ENCODE measurements at regions not wholly inside any gene's neighbourhood (a gene's known extent, or its start where the extent isn't known, plus 50 kb on each side); places are given as distances from the start of the nearest gene placed in this dataset.

DNA sequence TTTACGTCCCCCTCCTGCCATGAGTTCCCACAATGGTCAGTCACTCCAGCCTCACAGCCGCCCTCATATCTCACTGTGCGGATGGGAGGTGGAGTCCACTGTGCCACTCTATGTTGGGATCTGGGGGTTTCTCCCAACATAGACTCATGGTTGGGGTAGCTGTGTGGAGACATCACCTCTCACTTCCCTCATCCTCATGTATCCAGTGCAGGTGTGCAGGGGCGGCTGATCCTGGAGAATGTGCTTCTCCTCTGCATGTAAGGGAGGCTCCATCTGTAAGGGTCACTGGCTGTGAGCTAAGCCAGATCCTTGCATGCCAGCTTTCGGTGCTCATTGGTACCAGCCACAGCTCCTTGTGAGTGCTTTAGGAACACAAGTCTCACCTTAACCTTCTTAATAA is 400.8 kb downstream of the CDH26 start:
- DNase-seq (ENCODE audit: extremely low read depth, low read depth) = no peak

DNA sequence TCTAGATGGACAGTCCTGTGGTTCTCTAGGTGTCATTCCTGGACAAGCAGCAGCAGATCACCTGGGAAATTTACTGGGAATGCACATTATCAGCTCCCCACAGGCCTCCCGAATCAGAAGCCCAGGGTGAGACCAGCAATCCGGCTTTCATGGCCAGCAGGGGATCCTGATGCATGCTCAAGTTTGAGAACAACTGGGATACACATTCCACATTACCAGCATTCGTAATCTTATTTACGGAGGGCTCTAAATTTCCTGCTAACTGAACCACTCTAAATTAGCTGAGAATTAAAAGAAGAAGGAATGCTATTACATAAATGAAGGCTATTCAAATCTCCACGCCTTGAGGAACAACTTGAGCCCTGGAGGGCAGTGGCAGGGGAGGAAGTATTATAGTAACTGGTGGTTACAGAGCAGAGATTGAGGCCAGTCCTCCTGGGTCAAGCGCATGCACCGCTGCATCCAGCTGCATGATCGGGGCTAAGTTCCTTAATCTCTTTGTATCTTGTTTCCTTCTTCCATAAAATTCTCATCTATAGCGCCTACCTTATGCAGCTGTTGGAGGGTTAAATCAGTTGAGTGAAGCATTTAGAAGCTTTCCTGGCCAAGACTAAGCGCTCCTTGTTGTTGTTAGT is 403.7 kb downstream of the CDH26 start:
- no peak for DNase-seq (ENCODE audit: extremely low read depth, low read depth)

DNA sequence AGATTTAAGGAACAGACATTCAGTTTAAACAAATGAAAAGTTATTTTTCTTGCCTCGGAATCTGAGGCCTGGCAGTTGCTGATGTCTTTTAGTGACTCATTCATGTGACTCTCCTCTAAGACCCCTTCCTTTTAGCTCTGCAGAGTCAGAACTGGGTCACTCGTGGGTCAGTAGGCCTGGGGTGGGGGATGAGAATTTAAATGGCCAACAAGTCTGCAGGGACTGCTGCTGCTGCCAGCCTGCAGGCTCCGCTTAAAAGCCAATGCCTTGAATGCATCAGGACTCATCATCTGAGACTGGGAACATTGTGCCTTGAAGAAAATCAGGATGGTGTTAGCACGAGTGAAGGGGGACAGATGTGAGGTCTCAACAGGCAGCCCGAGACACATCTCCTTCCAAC is 404.3 kb downstream of the CDH26 start:
- DNase-seq (ENCODE audit: extremely low read depth, low read depth) = no peak

DNA sequence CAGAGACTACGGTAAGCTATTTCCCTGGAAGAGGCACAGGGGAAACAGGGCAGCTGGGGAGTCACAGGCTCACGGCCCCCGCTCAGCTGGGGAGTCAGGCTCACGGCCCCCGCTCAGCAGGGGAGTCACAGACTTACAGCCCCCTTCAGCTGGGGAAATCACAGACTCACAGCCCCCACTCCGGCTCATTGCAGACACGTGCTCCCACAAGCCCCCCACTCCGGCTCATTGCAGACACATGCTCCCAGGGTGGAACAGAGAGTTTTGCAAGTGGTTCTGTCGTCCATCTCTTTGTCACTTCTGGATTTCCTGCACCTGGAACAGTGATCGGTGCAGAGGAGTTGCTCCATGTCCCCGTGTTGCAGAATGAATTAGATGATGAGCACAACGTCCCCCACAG is 405.5 kb downstream of the CDH26 start:
- no peak for DNase-seq (ENCODE audit: extremely low read depth, low read depth)

DNA sequence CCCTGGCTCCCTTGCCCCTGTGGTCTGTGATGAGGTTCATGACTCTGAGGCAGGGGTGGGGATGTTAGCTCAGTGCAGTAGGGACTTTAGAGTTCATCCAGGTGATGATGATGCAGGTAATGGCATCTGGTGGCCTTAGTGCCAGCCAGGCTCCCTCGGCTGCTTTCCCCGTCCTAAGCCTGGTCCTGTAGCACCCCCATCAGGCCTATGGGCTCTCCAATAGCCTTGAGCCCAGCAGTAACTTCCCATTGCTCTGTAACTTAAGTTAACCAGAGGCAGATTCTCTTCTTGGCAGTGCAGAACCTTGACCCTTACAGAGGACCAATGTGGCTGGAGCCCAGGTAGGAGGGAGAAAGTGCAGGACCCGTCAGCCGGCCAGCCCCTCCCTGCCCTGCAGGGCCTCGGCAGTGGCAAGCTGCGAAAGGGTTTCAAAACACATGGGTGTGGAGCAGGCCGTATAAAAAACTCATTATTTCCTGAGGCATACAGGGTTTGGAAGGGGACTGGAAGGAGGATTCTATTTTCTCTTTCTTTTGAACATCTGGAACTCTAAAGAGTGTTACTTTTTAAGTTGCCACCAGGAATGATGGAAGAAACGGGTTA is 406.9 kb downstream of the CDH26 start:
- no peak for DNase-seq (ENCODE audit: extremely low read depth, low read depth)

DNA sequence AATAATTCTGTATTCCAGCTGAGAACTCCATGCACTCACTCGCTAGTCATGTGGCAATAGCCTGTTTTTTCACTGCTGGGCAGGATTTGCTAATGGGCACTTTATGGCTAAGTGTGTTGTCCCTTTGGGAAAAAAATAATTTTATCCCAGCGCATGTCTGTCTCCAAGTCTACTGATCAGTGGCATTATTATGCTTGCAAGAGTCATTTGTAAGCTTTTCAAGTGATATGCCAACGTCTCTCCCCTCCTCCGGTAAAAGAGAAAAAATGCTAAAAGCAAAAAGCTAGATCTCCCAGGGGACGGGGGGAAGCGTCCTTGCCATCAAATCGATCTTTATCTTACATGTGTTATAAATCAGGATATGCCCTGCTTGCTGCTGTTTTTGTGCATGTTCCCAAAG is 407.7 kb downstream of the CDH26 start:
- DNase-seq (ENCODE audit: extremely low read depth, low read depth) = no peak

DNA sequence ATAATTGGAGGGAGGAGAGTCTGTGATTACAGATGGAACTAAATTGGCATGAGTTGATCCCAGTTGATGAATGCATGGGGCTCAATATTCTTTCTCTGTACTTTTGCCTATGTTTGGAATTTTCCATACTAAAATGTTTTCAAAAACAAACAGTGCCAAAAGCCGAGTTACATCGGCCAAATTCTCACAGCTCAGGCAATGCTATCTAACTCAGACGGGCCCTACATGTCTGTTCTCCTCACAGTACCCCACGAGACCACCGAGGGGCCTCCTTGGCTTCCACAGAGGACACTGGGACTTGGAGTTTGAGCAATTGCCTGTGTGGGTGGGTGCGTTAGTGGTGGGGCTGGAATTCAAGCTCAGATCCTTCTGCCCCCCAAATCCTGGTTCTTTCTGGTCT is 413.2 kb downstream of the CDH26 start:
- DNase-seq (ENCODE audit: extremely low read depth, low read depth) = no peak

DNA sequence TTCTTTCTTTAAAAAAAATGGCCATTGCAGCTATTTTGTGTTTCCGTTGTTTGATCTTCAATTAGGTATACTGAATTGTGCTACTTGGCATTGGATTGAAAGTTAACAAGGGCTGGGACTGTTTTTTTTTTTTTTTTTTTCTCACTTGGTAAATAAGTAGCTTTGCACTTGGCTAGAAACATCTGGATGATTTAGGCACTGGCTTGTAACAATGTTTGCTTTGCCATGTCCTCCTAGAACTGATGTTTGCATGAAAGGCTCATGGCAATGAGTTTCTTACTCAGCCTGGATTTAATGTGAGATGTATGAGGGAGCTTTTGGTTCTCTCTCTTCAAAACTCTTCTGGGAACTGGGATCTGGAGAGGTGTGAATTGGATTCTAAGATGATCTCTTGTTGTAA is 414.1 kb downstream of the CDH26 start:
- no peak for DNase-seq (ENCODE audit: extremely low read depth, low read depth)

DNA sequence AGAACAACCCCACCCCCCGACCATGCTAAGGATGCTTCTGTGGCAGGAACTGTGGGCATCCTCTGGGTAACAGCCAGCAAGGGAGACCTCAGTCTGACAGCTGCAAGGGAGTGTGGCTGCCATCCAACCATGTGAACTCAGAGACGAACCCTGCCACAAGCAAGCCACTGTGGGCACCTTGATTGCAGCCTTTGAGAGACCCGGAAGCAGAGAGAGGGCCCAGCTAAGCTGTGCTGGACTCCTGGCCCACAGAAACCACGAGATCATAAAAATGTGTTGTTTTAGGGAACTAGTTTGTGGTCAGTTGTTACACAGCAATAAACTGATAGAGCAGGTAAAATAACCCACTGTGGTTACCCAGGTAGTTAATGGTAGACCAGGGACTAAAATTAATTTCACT is 414.6 kb downstream of the CDH26 start:
- DNase-seq (ENCODE audit: extremely low read depth, low read depth) = no peak

DNA sequence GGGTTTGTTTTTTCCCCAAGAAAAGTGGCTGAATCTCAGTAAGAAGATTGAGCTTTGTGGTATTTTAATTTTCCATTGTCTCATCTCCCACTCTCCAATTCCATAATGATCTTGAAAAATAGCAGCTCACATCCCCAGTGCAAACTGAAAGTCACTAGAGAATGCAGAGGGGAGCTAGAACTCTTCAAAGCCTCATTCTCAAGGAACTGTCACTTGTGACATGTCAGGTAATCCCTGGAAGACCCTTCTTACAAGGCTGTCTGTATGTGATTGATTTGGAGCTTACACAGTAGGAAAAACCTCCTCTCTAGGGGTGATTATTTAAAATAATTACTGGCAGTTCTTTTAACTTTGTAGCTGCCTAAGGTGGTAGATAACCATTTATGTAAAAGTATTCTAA is 420.4 kb downstream of the CDH26 start:
- DNase-seq (ENCODE audit: extremely low read depth, low read depth) = no peak

DNA sequence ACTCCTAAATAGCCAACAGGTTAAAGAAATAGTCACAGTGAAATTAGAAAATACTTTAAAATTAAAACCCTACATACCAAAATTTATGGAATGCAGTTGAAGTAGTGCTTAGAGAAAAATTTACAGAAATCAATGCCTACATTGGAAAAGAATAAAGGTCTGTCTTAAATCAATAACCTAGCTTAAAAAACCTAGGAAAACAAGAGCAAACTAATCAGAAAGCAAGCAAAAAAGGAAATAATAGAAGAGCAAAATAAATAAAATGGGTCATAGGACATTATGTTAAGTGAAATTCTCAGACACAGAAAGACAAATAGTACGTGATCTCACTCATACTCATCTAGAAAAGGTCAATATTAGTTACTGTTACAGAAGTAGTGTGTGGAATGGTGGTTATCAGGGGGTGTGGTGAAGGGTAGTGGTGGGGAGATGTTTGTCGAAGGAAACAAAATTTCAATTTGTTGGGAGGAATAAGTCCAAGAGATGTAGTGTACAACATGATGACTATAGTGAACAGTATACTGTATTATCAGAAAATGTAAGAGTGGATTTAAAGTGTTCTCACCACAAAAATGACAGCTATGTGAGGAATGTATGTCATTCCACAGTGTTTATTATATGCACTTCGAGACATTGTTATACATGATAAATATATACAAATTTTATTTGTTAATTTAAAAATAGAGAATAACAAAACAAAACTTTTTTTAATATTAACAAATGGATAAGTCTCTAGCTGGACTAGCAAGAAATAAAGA is 423.6 kb downstream of the CDH26 start:
- DNase-seq (ENCODE audit: extremely low read depth, low read depth) = no peak

DNA sequence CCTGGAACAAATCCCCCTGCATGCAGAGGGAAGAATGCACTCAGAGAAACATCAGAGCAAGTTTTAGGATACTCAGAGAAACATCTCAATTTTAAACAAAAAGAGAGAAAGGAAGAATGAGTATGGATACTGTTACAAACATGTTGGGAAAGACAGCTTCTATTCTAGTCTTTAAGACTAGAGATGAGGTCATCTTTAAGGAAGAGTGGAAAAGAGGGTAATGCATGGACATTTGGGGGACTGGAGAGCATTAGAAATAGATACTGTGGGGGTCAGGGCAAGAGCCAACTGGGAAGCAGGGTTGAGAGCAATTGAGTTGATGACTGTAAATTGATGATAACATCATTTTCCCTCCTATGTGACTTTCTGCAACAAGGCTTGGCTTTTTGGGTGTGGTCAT is 431.2 kb downstream of the CDH26 start:
- DNase-seq (ENCODE audit: extremely low read depth, low read depth) = no peak

DNA sequence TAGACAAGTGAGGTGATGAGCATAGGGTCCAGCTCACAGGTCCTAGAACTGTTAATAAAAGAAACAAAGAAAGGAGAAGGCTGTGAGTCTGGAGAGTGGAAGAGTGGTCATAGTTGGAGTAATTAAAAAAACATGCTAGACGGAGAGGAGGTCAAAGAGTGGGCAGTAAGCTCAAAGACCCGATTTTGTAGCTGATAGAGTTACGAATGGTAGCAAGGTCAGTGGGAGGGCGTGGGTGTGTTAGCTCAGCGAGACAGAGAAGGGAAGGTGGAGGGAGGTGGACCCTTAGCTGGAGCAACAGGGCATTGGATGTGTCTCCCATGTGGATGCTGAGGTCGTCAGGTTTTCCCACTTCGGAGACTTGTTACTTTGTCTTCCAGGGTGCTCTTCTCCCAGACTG is 431.7 kb downstream of the CDH26 start:
- DNase-seq (ENCODE audit: extremely low read depth, low read depth) = no peak

DNA sequence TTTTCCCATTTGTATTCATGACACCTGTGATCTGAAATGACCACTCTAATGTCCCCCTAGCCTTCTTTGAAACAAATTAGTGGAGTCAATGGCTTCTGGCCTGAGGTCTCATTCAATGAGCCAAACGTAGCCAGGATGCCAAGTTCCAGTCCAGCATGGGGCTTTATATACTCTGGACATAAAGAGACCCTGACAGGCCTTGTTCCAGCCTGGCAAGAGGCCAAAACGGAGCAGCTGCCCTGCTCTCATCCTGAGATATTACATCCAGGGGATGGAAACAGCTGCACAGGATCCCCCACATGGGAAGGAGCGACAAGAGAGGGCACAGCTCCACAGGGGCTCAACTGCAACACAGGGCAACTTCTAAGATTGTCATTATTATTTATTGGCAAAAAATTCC is 437.8 kb downstream of the CDH26 start:
- no peak for DNase-seq (ENCODE audit: extremely low read depth, low read depth)

DNA sequence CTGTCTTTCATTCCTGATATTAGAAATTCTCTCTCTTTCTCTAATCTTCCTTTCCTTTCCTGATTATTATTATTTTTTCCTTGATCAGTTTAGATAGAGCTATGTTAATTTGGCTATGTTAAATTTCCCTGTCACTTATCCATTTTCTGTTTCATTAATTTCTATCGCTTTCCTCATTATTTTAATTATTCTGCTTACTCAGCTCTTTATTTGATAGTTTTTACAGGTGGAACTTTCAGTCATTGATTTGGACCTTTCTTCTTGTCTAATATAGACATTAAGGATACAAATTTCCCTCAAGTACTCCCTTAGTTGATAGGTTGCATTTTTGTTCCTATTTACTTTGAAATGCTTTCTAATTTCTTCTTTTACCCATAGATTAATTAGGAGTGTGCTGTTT is 442.3 kb downstream of the CDH26 start:
- DNase-seq (ENCODE audit: extremely low read depth, low read depth) = no peak

DNA sequence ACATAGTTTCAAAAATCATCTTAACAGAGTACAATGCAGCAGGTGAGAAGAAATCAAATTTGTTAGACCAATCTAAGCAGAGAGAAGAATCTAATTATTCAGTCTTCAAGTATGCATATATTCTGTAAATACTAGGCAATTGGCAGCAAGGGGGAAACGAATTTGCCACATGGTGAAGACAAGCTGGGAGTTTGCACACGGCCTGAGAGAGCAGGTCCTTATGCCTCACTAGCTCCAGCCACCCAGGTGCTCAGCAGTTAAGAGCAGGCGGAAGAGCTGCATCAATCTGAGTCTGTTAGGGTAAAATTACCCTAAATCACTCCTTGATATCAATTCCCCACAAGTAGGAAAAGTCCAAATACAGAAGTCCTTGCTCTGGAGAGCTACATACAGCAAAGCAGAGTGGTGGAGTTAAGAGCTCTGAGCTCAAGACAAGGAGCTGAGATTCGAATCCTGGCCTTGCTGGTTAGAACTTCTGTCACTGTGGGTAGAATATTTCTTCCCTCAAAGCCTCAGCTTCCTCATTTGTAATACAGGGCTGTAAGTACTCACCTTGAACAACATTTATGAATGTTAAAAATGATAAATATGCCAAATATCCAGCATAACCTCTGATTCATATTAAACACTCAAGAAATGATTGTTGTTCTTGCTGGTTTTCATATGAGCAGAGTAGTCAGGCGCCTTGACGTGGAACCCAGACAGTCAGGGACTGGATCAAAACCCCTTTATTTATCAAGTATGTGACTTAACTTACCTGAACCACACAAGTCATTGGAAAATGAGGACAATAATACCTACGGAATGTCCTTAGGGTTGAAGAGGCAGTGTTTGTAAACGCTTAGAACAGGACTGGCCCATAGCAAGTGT is 444.2 kb downstream of the CDH26 start:
- no peak for DNase-seq (ENCODE audit: extremely low read depth, low read depth)

DNA sequence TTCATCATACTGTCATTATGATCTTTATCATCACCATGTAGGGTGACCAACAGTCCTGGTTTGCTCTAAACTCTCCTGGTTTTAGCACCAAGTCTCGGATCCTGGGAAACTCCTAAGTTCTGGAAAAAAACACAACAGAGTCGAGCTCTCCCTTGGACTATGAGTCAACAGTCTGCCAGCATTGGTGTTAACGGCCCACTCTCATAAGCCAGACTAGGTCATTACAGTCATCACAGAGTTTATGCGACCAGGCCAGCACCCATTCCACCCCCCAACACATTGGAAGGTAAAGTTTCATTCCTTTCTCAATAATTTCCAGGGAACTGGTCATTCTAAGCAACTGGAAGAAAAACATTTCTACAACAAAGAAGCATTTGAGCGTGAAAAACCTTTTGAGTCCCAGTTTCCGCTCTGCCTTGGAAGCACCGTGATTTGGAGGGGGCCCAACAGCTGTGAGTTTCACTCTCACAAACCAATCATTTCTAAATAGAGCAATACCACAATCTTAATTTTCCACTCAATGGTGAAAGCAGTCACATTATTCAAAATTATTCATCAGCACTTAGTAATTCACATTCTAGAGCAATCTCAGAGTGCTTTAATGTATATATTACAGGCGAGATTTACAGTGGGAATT is 445.0 kb downstream of the CDH26 start:
- DNase-seq (ENCODE audit: extremely low read depth, low read depth) = no peak

DNA sequence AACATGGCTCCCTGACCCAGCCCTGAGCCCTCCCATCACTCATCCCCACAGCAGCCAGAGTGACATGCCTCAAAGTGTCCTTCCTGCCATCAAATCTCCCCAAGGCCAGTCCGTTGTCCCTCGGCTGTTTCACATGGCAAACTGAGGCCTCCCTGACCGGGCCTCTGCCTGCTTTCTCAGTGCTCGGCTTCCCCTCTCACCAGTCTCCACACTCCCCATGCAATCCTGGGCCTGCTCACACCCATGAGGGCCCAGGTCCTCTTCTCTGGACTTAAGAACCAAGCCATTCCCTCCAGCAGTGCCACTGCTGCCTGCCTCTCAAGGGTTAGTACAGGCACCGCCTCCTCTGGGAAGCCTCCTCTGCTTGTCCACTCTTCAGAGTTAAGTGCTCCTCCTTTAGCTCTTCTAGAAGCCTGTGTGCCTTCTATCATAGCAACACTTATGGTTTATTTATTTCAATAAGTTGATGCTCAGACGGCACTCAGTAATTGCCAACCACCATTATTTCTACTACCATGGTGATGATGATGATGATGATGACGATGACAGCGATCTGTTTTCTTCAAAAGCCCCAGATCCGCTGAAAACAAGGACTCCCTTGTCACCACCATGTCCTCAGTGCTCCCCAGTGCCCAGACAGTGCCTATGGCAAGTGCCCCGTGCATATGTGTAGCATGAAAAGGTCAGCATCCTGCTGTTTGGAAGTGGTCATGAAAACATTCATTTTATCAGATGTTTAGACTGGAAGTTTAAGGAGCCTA is 449.0 kb downstream of the CDH26 start:
- no peak for DNase-seq (ENCODE audit: extremely low read depth, low read depth)

DNA sequence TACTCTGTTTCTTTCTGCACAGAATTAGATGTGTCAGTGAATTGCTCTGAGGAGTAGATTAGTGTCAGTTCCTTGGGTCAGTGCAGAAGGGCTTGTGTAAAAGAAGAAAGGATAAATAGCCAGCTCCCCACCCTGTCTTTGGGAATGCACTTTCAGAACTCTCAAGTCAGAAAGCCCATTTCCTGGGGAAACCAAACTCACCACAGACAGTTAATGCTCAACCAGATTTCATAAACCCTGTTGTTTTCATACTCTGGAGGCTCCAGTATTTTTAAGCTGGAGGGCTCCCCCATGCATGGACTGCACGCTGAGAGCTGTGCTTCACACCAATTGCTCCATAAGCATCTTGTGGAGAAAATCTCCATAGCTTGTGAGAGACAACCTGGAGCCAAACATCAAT is 449.7 kb downstream of the CDH26 start:
- DNase-seq (ENCODE audit: extremely low read depth, low read depth) = no peak

DNA sequence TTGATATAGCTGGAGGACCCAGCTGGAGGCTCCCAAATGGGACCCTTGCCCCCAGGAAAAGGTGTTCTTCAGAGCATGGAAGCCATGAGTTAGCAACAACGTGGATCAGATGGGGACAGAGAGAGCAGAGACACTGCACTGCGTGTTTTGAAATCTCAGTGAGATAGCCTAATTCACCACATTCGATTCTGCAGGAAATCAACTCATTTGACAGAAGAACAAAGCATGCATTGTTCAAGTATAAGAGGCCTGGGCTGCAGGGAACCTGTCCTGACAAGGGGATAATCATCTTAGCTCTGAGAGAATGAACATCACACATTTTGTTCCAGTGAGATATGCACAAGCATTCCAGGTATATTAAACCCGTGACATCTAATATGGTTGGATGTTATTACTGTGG is 450.2 kb downstream of the CDH26 start:
- DNase-seq (ENCODE audit: extremely low read depth, low read depth) = no peak

Measured in NCI-H460 (cell line).